HG03442 (cell line): ENCODE measurements at regions not wholly inside any gene's neighbourhood (a gene's known extent, or its start where the extent isn't known, plus 50 kb on each side); places are given as distances from the start of the nearest gene placed in this dataset.
"Not testable (repeated sequence)": the region's sequence is repeated elsewhere in the genome, so short reads cannot be mapped to it uniquely, and the experiment has no call there.

Experiments used
- ATAC-seq: cut with Tn5 transposase; IDR thresholded peaks from one replicate; pipeline ENCODE4 v1.9.1; 2021; ENCODE audit warnings: mild to moderate bottlenecking, moderate library complexity; ENCODE audit not compliant: unreplicated experiment

GRCh38 chr7:26083113-26083512, 68.9 kb upstream of the NFE2L3 start:
- ATAC-seq: no peak

DNA sequence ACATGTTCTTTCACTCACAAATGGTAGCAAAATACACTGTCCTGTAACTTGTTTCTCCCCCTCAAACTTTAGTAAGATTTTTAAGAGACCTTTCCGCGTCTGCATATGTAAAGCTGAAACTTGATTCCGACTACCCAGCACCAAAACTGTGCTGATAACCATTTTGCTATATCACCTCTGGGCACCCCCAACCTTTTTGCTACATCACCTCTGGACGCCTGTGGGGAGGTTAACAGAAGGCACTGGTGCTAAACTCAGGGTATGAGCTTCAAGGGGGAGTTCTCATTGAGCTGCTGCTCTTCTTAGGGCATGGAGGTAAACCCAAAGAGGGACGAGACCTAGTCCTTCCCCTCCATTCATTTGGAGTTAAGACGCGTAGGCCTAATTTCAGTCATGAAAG, 67.6 kb upstream of the NFE2L3 start:
- no peak for ATAC-seq

- ATAC-seq: no peak
Observed at GRCh38 chr7:26085771-26086170, 66.2 kb upstream of the NFE2L3 start.

GRCh38 chr7:26087321-26088091, 64.5 kb upstream of the NFE2L3 start:
- ATAC-seq: no peak

GRCh38 chr7:26089469-26089868, 62.5 kb upstream of the NFE2L3 start:
- ATAC-seq: not testable (repeated sequence)

- ATAC-seq: no peak
Observed at GRCh38 chr7:26090927-26091519, 61.0 kb upstream of the NFE2L3 start.

DNA sequence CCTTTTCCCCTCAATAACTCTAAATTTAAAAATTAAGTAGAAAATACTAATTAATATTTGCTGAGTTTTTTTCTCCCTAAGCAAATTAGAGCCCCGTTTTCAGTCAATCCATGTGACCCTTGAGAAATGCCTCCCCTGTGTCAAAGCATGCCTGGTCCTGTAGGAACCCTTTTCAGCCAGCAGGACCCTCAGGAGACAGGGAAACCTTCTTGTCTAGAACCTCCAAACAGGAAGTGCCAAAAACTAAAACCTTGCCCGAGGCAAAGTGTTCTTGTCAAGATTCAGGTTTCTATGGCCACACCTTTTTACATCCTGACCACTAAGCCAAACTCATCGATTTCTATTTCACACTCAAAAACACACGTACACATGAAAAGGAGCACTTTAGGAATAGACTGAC, 60.1 kb upstream of the NFE2L3 start:
- ATAC-seq: no peak

DNA sequence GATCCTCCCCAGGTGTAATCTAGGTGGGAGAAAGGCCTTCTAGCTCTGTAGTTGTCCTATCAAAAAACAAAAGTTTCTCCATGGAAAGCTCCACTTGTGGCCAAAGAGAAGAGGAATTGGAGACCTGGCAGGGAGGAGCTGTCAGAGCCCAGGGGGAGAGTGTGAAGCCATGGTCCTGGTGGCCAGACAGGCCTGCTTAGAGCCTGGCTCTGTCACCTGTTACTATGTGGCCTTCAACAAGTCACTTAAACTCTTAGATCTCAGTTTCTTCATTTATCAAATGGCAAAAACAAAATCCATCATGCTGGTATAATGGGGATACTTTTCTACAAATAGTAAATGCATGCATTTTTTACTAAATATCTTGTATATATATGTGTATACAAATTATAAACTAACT, 59.0 kb upstream of the NFE2L3 start:
- no peak for ATAC-seq

DNA sequence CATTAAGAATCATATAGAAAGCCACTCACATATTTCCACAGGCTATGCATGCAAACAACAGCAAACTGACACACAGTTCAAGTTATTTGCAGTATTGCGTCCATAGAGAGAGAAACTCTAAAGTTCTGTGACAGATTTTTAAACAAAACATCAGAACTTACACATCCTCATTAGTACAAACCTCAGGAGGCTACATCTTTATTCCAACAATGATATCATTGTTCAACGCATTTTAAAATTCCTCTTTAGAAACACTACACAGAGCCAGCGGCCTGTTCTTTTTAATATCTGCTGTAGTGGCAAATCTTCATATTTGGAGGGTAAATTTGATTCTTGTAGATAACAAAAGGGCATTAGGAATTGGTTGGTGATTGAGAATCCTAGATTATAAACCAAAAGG, 55.9 kb upstream of the NFE2L3 start:
- ATAC-seq: no peak

DNA sequence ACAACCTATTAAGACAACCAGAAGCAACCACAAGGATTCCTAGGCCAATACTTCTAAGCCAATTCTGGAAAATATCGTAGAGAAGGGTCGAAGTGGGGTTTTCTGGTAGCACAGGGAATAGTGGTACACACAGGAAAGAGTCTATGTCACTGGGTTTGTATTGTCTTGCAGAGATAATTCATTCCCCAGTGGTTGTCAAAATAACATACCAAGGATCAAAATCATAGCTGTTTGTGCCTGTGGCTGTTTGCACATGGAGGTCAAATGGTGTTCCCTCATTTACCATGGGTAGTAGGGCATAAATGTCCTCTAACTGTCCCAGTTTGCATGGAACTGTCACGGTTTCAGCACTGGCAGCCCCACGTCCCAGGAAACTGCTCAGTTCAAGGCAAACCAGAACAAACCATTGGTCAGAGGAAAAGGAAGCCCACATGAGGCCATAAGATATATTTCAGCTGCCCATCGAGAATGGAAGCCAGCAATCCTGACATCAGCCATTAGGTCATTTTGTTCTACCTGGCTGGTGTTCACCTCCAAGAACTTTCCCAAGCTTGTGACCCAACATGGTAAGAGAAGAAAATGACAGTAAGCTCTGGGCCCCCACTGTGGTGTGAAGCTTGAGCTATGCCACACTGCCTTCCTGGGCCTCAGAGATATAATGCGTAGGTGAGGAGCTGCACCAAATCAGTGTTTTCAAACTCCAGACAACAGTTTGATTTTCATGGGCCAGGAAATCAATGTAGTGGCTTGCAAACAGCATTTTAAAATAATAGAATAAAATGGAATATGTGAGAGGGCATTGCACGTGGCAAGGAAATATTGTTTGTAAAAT, 53.9 kb upstream of the NFE2L3 start:
- ATAC-seq: no peak

- ATAC-seq: no peak
Observed at GRCh38 chr7:26099236-26099635, 52.8 kb upstream of the NFE2L3 start.

GRCh38 chr7:26100406-26101339, 51.3 kb upstream of the NFE2L3 start:
- no peak for ATAC-seq

GRCh38 chr7:26101361-26102151, 50.4 kb upstream of the NFE2L3 start:
- peak; percentile 44 for ATAC-seq

- ATAC-seq: no peak
Observed at GRCh38 chr7:26102176-26102575, 49.8 kb upstream of the NFE2L3 start.
